IMR-90 (cell line): ENCODE measurements at regions not wholly inside any gene's neighbourhood (a gene's known extent, or its start where the extent isn't known, plus 50 kb on each side); places are given as distances from the start of the nearest gene placed in this dataset.

ENCODE experiments used
- ATAC-seq: fragments of 200-7000 bp; cut with Tn5 transposase; 2 replicates; pipeline ENCODE4 v1.9.1; 2020; ENCODE audit warnings: low read depth, mild to moderate bottlenecking, moderate library complexity
- BruUV-seq: library from RNA; stranded (reverse); fragments of 400-500 nt; replicated peaks from 2 replicates; lab custom pipeline; 2021; lab: Mats Ljungman, UMichigan
- CTCF ChIA-PET: fragments of 300-600 bp; formaldehyde crosslinking; extraction: SDS; loops from one replicate; lab custom pipeline; 2021; ENCODE audit warnings: antibody characterized with exemption; lab: Yijun Ruan, JAX
- POLR2A ChIA-PET: fragments of 300-600 bp; sonication (Branson Sonifier 250); formaldehyde crosslinking; loops from one replicate; lab custom pipeline; 2022; ENCODE audit warnings: antibody characterized with exemption; ENCODE audit not compliant: unreplicated experiment; lab: Charles Lee
- DNase-seq: peaks from one replicate; pipeline ENCODE4 v3.0.0; 2013
- H2AFZ ChIP-seq: replicated peaks from 2 replicates; pipeline ENCODE3; 2013; ENCODE audit warnings: low read length, mild to moderate bottlenecking; ENCODE audit not compliant: poor library complexity
- H2AK5ac ChIP-seq: 2 replicates; pipeline ENCODE4 v1.6.1; 2013; ENCODE audit warnings: low read depth, low read length, inconsistent platforms
- H2AK9ac ChIP-seq: replicated peaks from 2 replicates; pipeline ENCODE3; 2013; ENCODE audit warnings: mild to moderate bottlenecking, low read depth, low read length, moderate library complexity; ENCODE audit not compliant: poor library complexity
- H2BK120ac ChIP-seq: 2 replicates; pipeline ENCODE4 v1.6.1; 2013; ENCODE audit warnings: low read depth, low read length, inconsistent platforms
- H2BK15ac ChIP-seq: 3 replicates; pipeline ENCODE4 v1.6.1; 2013; ENCODE audit warnings: low read depth, low read length, inconsistent platforms
- H2BK20ac ChIP-seq: 2 replicates; pipeline ENCODE4 v1.6.1; 2013; ENCODE audit warnings: low read depth, mild to moderate bottlenecking, inconsistent platforms, low read length, moderate library complexity
- H2BK5ac ChIP-seq: 2 replicates; pipeline ENCODE4 v1.6.1; 2013; ENCODE audit warnings: mild to moderate bottlenecking, low read depth, low read length, inconsistent platforms; ENCODE audit not compliant: poor library complexity, severe bottlenecking
- H3K14ac ChIP-seq: replicated peaks from 2 replicates; pipeline ENCODE4 v1.6.1; 2013; ENCODE audit warnings: low read depth, low read length, inconsistent platforms
- H3K18ac ChIP-seq: 2 replicates; pipeline ENCODE4 v1.6.1; 2013; ENCODE audit warnings: low read depth, low read length, control low read depth
- H3K23ac ChIP-seq: 2 replicates; pipeline ENCODE4 v1.6.1; 2013; ENCODE audit warnings: low read depth, low read length, inconsistent platforms
- H3K27ac ChIP-seq: 2 replicates; pipeline ENCODE4 v1.5.1; 2013; ENCODE audit warnings: mild to moderate bottlenecking, control low read depth, low read length; ENCODE audit not compliant: insufficient read depth
- H3K27me3 ChIP-seq: 2 replicates; pipeline ENCODE4 v1.6.1; 2013; ENCODE audit warnings: low read length; ENCODE audit not compliant: control insufficient read depth, insufficient read depth
- H3K36me3 ChIP-seq: 2 replicates; pipeline ENCODE4 v1.6.1; 2013; ENCODE audit warnings: low read length, mixed read lengths; ENCODE audit not compliant: control insufficient read depth, insufficient read depth
- H3K4ac ChIP-seq: 2 replicates; pipeline ENCODE4 v1.6.1; 2013; ENCODE audit warnings: low read depth, low read length, inconsistent platforms
- H3K4me1 ChIP-seq: 2 replicates; pipeline ENCODE4 v1.6.1; 2013; ENCODE audit warnings: low read length, mixed read lengths; ENCODE audit not compliant: control insufficient read depth, insufficient read depth
- H3K4me2 ChIP-seq: 2 replicates; pipeline ENCODE4 v1.6.1; 2013; ENCODE audit warnings: low read depth, mild to moderate bottlenecking, control low read depth, low read length, moderate library complexity
- H3K4me3 ChIP-seq: 2 replicates; pipeline ENCODE4 v1.5.1; 2013; ENCODE audit warnings: low read depth, mild to moderate bottlenecking, control low read depth, low read length, moderate library complexity; ENCODE audit not compliant: insufficient read depth
- H3K56ac ChIP-seq: 2 replicates; pipeline ENCODE4 v1.6.1; 2013; ENCODE audit warnings: low read length, inconsistent platforms; ENCODE audit not compliant: insufficient read depth; ENCODE audit errors: extremely low read depth
- H3K79me1 ChIP-seq, 2 experiments: 2 replicates each; pipeline ENCODE4 v1.6.1; 2013; ENCODE audit warnings: low read length in 2 of 2, inconsistent platforms in 1 of 2, low read depth in 1 of 2
- H3K9ac ChIP-seq: 2 replicates; pipeline ENCODE4 v1.6.1; 2013; ENCODE audit warnings: low read depth, low read length, control low read depth
- H3K9me1 ChIP-seq: 2 replicates; pipeline ENCODE4 v1.6.1; 2013; ENCODE audit warnings: low read length, inconsistent platforms; ENCODE audit not compliant: insufficient read depth
- H3K9me3 ChIP-seq: 2 replicates; pipeline ENCODE4 v1.6.1; 2013; ENCODE audit warnings: low read length; ENCODE audit not compliant: control insufficient read depth, insufficient read depth
- H4K20me1 ChIP-seq: 2 replicates; pipeline ENCODE4 v1.6.1; 2013; ENCODE audit warnings: low read length, inconsistent platforms; ENCODE audit not compliant: insufficient read depth
- H4K5ac ChIP-seq: 2 replicates; pipeline ENCODE4 v1.6.1; 2013; ENCODE audit warnings: mild to moderate bottlenecking, low read depth, low read length, control low read depth
- H4K8ac ChIP-seq, 2 experiments: 2 replicates each; pipeline ENCODE4 v1.6.1; 2013; ENCODE audit warnings: low read depth in 2 of 2, low read length in 2 of 2, control low read depth in 1 of 2, inconsistent platforms in 1 of 2
- H4K91ac ChIP-seq: 2 replicates; pipeline ENCODE4 v1.6.1; 2013; ENCODE audit warnings: low read depth, low read length, inconsistent platforms; ENCODE audit not compliant: insufficient read depth
- BHLHE40 ChIP-seq: fragments of 150-350 bp; IDR thresholded peaks from 2 replicates; pipeline ENCODE4 v1.6.1; 2016; ENCODE audit warnings: mild to moderate bottlenecking, low read depth, low read length
- CEBPB ChIP-seq: IDR thresholded peaks from 2 replicates; pipeline ENCODE4 v1.6.1; 2012; ENCODE audit warnings: low read depth, low read length, improper control_type of control experiment
- CHD1 ChIP-seq: IDR thresholded peaks from 2 replicates; pipeline ENCODE4 v1.6.1; 2012; ENCODE audit warnings: low read depth, low read length, improper control_type of control experiment
- FOS ChIP-seq: fragments of 150-350 bp; IDR thresholded peaks from 2 replicates; pipeline ENCODE4 v1.6.1; 2016; ENCODE audit warnings: low read depth, low read length
- MAFK ChIP-seq: IDR thresholded peaks from 2 replicates; pipeline ENCODE4 v1.6.1; 2012; ENCODE audit warnings: low read depth, low read length, improper control_type of control experiment
- MAZ ChIP-seq: IDR thresholded peaks from 2 replicates; pipeline ENCODE4 v1.6.1; 2012; ENCODE audit warnings: low read depth, mild to moderate bottlenecking, low read length, improper control_type of control experiment, moderate library complexity, borderline replicate concordance
- MXI1 ChIP-seq: IDR thresholded peaks from 2 replicates; pipeline ENCODE4 v1.6.1; 2012; ENCODE audit warnings: low read depth, mild to moderate bottlenecking, low read length, moderate library complexity, borderline replicate concordance
- NFE2L2 ChIP-seq: fragments of 150-350 bp; IDR thresholded peaks from 2 replicates; pipeline ENCODE4 v1.6.1; 2016; ENCODE audit warnings: low read depth, mild to moderate bottlenecking, low read length
- POLR2A ChIP-seq: IDR thresholded peaks from 2 replicates; pipeline ENCODE4 v1.6.1; 2012; ENCODE audit warnings: mild to moderate bottlenecking, low read depth, low read length
- RAD21 ChIP-seq: IDR thresholded peaks from 2 replicates; pipeline ENCODE4 v1.6.1; 2012; ENCODE audit warnings: low read length, improper control_type of control experiment
- RCOR1 ChIP-seq: IDR thresholded peaks from 2 replicates; pipeline ENCODE4 v1.6.1; 2012; ENCODE audit warnings: mild to moderate bottlenecking, low read length, improper control_type of control experiment; ENCODE audit not compliant: insufficient replicate concordance
- RFX5 ChIP-seq: IDR thresholded peaks from 2 replicates; pipeline ENCODE4 v1.8.0; 2012; ENCODE audit warnings: low read depth, mild to moderate bottlenecking, low read length, moderate library complexity
- SMC3 ChIP-seq: fragments of 150-350 bp; IDR thresholded peaks from 2 replicates; pipeline ENCODE4 v1.6.1; 2016; ENCODE audit warnings: low read depth, mild to moderate bottlenecking, antibody characterized with exemption, low read length, moderate library complexity
- WGBS, 2 experiments: methylation state at CpG; one replicate each; pipeline versions ENCODE4 v1.1.5 to v1.1.7; 2013; ENCODE audit warnings: missing lambda C conversion rate in 2 of 2; ENCODE audit not compliant: insufficient read length in 1 of 2; ENCODE audit errors: extremely low coverage in 2 of 2; 5-methylcytosine and 5-hydroxymethylcytosine counted together
- dilution Hi-C: fragments of 300-500 bp; cut with HindIII; formaldehyde crosslinking; loops from one replicate; pipeline ENCODE4 v1.14.3; 2018; ENCODE audit warnings: low sequenced_read_pairs; ENCODE audit not compliant: unreplicated experiment
- in situ Hi-C: fragments of 300-500 bp; cut with MboI; formaldehyde crosslinking; loops from 3 replicates; pipeline ENCODE4 v1.14.3; 2019; ENCODE audit warnings: low sequenced_read_pairs, inconsistent platforms, mixed read lengths
- intact Hi-C: fragments of 100-400 bp; cut with micrococcal nuclease; formaldehyde crosslinking; loops from 2 replicates; pipeline ENCODE4 v1.10.0; 2022
- TF ChIP-seq, protein P1 (sequence below): fragments of 150-350 bp; IDR thresholded peaks from 2 replicates; pipeline ENCODE4 v1.6.1; 2017; ENCODE audit warnings: mild to moderate bottlenecking, antibody characterized with exemption, low read length, low read depth
- TF ChIP-seq, protein P2 (sequence below): fragments of 150-350 bp; IDR thresholded peaks from 2 replicates; pipeline ENCODE4 v1.6.1; 2016; ENCODE audit warnings: low read depth, mild to moderate bottlenecking, low read length, moderate library complexity, borderline replicate concordance
- TF ChIP-seq, protein P3 (sequence below): conservative IDR thresholded peaks from 2 replicates; pipeline ENCODE4 v1.5.1; 2012; ENCODE audit warnings: mild to moderate bottlenecking, low read depth, low read length, improper control_type of control experiment

DNA sequence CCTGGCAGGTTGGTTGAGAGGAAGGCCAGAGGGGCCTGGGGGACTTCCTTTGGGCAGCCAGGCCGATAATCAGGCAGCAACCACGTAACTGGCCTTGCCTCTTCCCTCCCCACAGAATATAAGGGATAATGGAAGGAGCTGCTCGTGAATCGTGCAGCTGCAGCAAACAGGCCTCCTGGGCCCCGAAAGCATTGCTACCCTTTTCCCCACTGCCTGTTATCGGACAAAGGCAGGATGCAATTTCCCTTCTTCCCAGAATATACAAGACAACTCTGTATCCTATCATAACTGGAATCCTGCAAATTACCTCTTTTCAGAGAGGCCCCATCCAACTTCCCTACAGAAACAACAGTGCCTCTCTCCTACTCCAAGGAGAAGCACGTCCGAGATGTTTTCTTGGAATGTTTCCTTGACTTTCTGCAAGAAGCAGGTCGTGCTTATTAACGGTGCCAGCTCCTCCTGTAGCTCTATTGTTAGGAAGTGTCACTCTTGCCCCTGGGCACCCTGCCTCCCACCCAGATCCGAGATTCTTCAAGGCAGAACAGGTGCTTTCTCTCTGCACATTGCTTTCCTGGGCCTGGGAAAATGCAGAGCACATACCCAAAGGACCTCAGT, 106.0 kb upstream of the TIAM1 start:
- no peak for DNase-seq
- Histone ChIP-seq H3K9ac (no peak overlapping the region), H3K14ac (no peak overlapping the region), H2BK120ac (no peak overlapping the region), H2BK20ac (no peak overlapping the region), H3K23ac (no peak overlapping the region), H4K8ac (no peak overlapping the region), H3K4me1 (no peaks in the 10 kb centered on the region), H2BK5ac (no peak overlapping the region), H2AK9ac (no peak overlapping the region), H3K4me2 (no peak overlapping the region), H3K9me1 (no peaks in the 10 kb centered on the region), H2AFZ (no peak overlapping the region), H3K4me3 (no peak overlapping the region), H3K9me3 (0 out of 2 replicates have a peak, but pooled peaks cover 2% of the 10 kb centered on the region), H2BK15ac (no peak overlapping the region), H3K27ac (no peak overlapping the region), H4K5ac (no peak overlapping the region), H3K18ac (no peak overlapping the region), H4K20me1 (no peaks in the 10 kb centered on the region), H4K91ac (no peak overlapping the region), H2AK5ac (no peak overlapping the region), H3K56ac (no peak overlapping the region), H3K27me3 (no peaks in the 10 kb centered on the region), H3K36me3 (no peaks in the 10 kb centered on the region), H3K4ac (no peak overlapping the region), H3K79me1 (no peaks in the 10 kb centered on the region)
- ATAC-seq: no peak
- intact Hi-C loops (no loop called here), in situ Hi-C loops (no loop called here), dilution Hi-C loops (no loop called here)
- POLR2A ChIA-PET: no interaction called here
- TF ChIP-seq CEBPB (no peak), RAD21 (no peak), NFE2L2 (no peak), MAZ (no peak), RFX5 (no peak), POLR2A (no peak), SMC3 (no peak), MXI1 (no peak), CHD1 (no peak), FOS (no peak), BHLHE40 (no peak), MAFK (no peak), RCOR1 (no peak)
- TF ChIP-seq, protein P1, sequence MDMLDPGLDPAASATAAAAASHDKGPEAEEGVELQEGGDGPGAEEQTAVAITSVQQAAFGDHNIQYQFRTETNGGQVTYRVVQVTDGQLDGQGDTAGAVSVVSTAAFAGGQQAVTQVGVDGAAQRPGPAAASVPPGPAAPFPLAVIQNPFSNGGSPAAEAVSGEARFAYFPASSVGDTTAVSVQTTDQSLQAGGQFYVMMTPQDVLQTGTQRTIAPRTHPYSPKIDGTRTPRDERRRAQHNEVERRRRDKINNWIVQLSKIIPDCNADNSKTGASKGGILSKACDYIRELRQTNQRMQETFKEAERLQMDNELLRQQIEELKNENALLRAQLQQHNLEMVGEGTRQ: no peak
- TF ChIP-seq, protein P2, sequence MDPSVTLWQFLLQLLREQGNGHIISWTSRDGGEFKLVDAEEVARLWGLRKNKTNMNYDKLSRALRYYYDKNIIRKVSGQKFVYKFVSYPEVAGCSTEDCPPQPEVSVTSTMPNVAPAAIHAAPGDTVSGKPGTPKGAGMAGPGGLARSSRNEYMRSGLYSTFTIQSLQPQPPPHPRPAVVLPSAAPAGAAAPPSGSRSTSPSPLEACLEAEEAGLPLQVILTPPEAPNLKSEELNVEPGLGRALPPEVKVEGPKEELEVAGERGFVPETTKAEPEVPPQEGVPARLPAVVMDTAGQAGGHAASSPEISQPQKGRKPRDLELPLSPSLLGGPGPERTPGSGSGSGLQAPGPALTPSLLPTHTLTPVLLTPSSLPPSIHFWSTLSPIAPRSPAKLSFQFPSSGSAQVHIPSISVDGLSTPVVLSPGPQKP: no peak
- TF ChIP-seq, protein P3, sequence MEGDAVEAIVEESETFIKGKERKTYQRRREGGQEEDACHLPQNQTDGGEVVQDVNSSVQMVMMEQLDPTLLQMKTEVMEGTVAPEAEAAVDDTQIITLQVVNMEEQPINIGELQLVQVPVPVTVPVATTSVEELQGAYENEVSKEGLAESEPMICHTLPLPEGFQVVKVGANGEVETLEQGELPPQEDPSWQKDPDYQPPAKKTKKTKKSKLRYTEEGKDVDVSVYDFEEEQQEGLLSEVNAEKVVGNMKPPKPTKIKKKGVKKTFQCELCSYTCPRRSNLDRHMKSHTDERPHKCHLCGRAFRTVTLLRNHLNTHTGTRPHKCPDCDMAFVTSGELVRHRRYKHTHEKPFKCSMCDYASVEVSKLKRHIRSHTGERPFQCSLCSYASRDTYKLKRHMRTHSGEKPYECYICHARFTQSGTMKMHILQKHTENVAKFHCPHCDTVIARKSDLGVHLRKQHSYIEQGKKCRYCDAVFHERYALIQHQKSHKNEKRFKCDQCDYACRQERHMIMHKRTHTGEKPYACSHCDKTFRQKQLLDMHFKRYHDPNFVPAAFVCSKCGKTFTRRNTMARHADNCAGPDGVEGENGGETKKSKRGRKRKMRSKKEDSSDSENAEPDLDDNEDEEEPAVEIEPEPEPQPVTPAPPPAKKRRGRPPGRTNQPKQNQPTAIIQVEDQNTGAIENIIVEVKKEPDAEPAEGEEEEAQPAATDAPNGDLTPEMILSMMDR: no peak
- CTCF ChIA-PET: no interaction called here
- no TSS peak for BruUV-seq
- WGBS, 2 experiments: 83% methylated on average over 1 of the region's 11 CpGs; no CpG with 5 or more reads in 1 of the 2 experiments
